Mucosa of stomach (tissue), 1 donor: ENCODE measurements at regions not wholly inside any gene's neighbourhood (a gene's known extent, or its start where the extent isn't known, plus 50 kb on each side); places are given as distances from the start of the nearest gene placed in this dataset.

Source experiments
- H3K27me3 ChIP-seq: one replicate; pipeline ENCODE4 v1.7.0; 2013; ENCODE audit warnings: mild to moderate bottlenecking, low read length; ENCODE audit not compliant: control insufficient read depth, insufficient read depth
- H3K36me3 ChIP-seq: one replicate; pipeline ENCODE4 v1.7.0; 2013; ENCODE audit warnings: low read length; ENCODE audit not compliant: control insufficient read depth, insufficient read depth
- H3K4me1 ChIP-seq: one replicate; pipeline ENCODE4 v1.7.0; 2013; ENCODE audit warnings: mild to moderate bottlenecking, low read length; ENCODE audit not compliant: control insufficient read depth, insufficient read depth
- H3K4me3 ChIP-seq: one replicate; pipeline ENCODE4 v1.7.0; 2013; ENCODE audit warnings: low read length
- H3K9ac ChIP-seq: one replicate; pipeline ENCODE4 v1.7.0; 2013; ENCODE audit warnings: mild to moderate bottlenecking, low read length, moderate library complexity
- H3K9me3 ChIP-seq: one replicate; pipeline ENCODE4 v1.7.0; 2013; ENCODE audit warnings: mild to moderate bottlenecking, low read length, moderate library complexity; ENCODE audit not compliant: control insufficient read depth
- donor health status: Pancreatic carcinoma.

DNA sequence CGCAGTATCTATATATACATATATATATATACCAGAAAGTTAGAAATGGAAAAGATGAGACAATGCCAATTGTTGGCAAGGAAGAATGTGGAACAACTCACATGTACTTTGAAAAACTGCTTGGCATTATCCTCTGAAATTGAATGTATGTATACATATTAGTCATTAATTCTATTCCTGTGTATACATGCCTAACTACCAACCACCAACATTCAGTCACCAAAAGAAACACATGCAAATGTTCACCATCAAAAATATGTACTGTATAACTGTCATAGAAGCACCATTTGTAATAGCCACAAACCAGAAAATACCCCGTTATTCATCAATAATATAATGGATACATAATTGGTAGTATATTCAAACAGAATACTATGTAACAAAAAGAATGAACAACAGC is 330.2 kb upstream of the GRAMD2B start:
- Histone ChIP-seq H3K4me1 (no peaks in the 10 kb centered on the region), H3K9me3 (no peaks in the 10 kb centered on the region), H3K9ac (no peak overlapping the region), H3K36me3 (no peaks in the 10 kb centered on the region), H3K27me3 (no peaks in the 10 kb centered on the region), H3K4me3 (no peak overlapping the region)

DNA sequence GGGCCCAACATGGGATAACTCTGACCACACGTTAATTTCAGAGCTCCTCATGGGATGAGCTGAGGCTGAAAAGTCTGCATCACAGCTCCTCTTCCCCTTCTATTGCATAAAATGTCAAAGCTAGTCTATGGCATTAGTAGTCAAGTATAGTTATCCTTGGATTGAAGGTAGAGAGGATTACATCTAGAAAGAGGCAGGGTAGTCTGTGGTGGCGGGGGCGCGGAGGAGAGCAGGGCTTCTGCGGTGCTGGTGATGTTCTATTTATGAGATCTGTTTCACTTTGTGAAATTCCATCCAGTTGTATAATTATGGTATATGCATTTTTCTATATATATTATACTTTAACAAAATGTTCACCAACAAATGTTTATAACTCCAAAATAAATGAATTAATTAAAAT is 329.5 kb upstream of the GRAMD2B start:
- H3K4me3 ChIP-seq: no peak overlapping the region
- H3K9me3 ChIP-seq: no peaks in the 10 kb centered on the region
- H3K27me3 ChIP-seq: no peaks in the 10 kb centered on the region
- no peaks in the 10 kb centered on the region for H3K4me1 ChIP-seq
- H3K36me3 ChIP-seq: no peaks in the 10 kb centered on the region
- no peak overlapping the region for H3K9ac ChIP-seq

DNA sequence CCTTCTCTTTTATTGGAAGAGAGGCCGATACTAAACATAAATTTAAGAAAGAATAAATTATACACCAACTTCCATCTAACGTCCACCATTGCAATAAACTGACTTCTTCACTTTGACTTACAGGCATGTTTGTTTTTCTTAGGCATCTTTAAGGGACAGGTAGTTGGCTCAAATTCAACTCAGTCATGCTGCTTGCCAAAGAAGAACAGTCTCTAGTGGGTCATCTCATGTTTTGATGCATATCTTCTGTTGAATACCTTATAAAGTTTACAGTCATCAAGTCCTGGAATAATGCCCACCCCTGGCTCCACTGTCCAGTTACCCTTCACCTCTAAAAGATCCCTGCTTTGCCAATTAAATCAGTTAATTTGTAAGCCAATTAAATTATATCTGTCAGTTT is 328.2 kb upstream of the GRAMD2B start:
- H3K36me3 ChIP-seq: no peaks in the 10 kb centered on the region

DNA sequence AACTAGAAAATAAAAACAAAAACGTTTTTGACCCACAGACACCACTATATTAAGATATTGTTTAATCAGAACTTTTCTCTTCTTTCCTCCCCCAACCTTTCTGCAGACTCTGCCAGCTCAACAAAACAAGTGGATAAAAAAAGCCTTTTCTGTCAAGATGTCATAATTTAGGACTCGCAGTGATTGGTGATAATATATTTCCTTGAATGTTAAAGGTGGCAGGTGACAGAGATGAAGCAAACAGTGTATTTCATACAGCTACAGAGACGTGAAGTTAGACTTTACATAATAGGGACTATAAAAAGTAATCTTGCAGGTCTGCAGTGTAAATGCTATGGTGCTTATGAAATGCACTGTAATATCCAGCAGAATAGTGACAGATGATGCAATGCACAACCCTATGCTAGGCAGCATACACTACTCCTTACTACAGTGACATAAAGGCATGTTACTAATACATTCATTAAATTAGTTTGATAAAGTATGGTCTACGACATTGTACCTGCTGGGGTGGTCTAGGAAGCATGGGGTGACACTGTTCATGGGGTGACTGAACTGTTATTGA is 326.7 kb upstream of the GRAMD2B start:
- Histone ChIP-seq H3K27me3 (no peaks in the 10 kb centered on the region), H3K36me3 (no peaks in the 10 kb centered on the region), H3K4me1 (no peaks in the 10 kb centered on the region), H3K4me3 (no peak overlapping the region), H3K9me3 (no peaks in the 10 kb centered on the region), H3K9ac (no peak overlapping the region)

More for the DNA sequence above, 328.2 kb upstream of the GRAMD2B start:
- Histone ChIP-seq H3K4me3 (no peak overlapping the region), H3K9ac (no peak overlapping the region), H3K4me1 (no peaks in the 10 kb centered on the region), H3K9me3 (no peaks in the 10 kb centered on the region), H3K27me3 (no peaks in the 10 kb centered on the region)

DNA sequence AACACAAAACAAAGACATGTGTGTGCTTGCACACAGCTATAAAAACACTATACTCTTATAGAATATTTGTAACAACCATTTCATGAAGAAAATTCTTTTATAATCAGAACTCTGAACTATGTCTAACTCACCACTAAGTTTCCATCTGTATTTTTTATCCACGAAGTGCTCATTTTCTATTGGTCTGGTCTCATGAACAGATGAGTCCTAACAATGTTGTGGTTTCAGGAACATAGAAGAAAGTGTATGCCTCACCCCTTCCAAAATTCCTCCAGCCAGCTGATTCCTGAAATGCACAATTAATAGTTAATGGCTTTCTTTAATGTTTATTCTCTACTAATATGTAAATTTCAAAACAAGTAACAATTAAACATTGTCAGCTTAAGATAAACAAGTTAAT is 325.3 kb upstream of the GRAMD2B start:
- Histone ChIP-seq H3K9me3 (no peaks in the 10 kb centered on the region), H3K9ac (no peak overlapping the region), H3K36me3 (no peaks in the 10 kb centered on the region), H3K27me3 (no peaks in the 10 kb centered on the region), H3K4me1 (no peaks in the 10 kb centered on the region), H3K4me3 (no peak overlapping the region)

DNA sequence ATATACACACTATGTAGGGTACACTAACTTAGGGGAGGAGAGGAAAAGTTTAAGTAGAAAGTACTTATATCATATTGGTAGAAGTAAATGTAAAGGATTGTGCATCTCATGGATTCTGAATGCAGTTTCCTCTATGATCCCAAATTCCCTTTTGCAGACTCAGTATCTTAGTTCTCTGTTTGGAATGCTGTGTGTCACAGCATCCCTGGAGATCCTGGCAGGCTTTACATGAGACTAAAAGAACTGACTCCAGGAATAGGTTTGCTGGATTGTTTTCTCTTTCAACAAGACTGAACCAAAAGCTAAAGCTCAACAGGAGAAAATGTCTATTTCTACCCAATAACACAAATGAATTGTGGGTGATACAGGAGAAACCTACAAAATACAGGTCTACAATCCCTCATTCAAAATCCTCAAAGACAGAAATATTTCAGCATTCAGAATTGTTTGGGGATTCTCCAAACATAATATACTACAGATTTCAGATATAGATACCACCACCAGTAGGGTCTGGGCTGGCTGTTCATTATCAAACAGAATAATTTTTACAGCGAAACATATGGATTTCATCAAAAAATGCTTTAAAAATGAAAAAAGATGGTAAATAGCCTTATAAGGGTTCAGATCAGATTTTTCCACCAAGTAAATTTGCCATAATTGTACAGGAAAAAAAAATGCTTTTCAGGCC is 324.7 kb upstream of the GRAMD2B start:
- Histone ChIP-seq H3K9ac (no peak overlapping the region), H3K4me1 (no peaks in the 10 kb centered on the region), H3K36me3 (no peaks in the 10 kb centered on the region), H3K9me3 (no peaks in the 10 kb centered on the region), H3K27me3 (no peaks in the 10 kb centered on the region), H3K4me3 (no peak overlapping the region)

DNA sequence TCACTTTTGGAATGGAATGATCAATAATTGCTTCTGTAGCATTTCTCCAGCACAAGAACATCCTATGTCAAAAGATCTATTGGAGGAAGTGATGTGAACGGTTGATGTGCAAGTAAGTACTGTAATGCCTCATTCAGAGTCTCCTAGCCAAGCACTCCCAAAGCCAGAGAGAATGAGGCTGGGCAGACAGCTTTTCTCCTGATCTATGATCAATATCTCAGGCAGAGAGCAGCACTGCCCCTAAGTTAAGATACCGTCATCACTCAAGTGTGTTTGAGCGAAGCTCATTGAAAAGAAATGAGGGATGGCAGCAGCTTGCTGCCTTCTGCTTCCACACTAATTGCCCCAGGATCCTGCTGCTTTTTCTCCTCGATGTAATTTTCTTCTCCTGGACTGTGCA is 324.1 kb upstream of the GRAMD2B start:
- H3K4me3 ChIP-seq: no peak overlapping the region
- no peaks in the 10 kb centered on the region for H3K4me1 ChIP-seq
- no peaks in the 10 kb centered on the region for H3K27me3 ChIP-seq

DNA sequence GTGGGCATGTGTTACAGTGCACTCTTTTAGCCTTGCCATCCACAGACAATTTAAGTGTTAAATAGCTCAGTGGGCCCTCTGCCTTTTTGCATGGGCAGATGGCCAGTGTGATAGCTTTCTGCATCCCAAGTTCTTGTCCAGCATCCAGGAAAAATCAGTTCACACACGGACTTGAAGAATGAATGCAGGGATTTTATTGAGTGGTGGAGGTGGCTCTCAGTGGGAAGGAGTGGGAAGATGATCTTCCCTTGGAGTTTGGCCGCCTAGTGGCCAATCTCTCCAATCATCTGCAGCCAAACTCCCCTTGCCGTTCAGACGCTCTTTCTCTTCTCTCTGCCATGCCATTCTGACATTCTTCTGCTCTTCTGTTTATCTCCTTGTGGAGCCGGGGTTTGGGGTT is 322.4 kb upstream of the GRAMD2B start:
- Histone ChIP-seq H3K36me3 (no peaks in the 10 kb centered on the region), H3K27me3 (no peaks in the 10 kb centered on the region), H3K4me1 (no peaks in the 10 kb centered on the region), H3K9ac (no peak overlapping the region), H3K9me3 (no peaks in the 10 kb centered on the region), H3K4me3 (no peak overlapping the region)

More for the DNA sequence above, 324.1 kb upstream of the GRAMD2B start:
- Histone ChIP-seq H3K9me3 (no peaks in the 10 kb centered on the region), H3K9ac (no peak overlapping the region), H3K36me3 (no peaks in the 10 kb centered on the region)

DNA sequence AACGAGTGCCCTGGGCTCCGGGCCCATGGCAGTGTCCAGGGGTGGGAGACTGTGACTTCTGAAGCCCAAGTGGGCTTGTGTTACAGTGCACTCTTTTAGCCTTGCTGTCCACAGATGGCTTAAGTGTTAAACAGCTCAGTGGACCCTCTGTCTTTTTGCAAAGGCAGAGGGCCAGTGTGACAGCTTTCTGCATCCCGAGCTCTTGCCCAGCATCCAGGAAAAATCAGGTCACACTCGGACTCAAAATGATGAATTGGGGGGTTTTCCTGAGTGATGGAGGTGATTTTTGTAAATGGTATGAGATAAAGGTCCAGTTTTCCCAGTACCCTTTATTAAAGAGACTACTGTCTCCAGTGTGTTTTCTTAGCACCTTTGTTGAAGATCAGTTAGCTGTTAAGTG is 321.3 kb upstream of the GRAMD2B start:
- H3K9me3 ChIP-seq: no peaks in the 10 kb centered on the region
- H3K9ac ChIP-seq: no peak overlapping the region
- no peaks in the 10 kb centered on the region for H3K4me1 ChIP-seq
- no peak overlapping the region for H3K4me3 ChIP-seq
- H3K36me3 ChIP-seq: no peaks in the 10 kb centered on the region
- H3K27me3 ChIP-seq: no peaks in the 10 kb centered on the region

DNA sequence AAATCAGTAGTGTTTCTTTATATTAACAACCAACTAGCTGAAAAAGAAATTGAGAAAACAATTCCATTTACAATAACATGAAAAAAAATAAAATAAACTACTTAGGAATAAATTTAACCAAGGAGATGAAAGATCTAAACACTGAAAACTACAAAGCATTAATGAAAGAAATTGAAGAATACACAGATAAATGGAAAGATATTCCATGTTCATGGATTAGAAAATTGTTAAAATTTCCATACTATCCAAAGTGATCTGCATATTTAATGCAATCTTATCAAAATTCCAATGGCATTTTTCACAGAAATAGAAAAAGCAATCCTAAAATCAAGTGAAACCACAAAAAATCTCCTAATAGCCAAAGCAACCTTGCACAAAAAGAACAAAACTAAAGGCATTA is 320.2 kb upstream of the GRAMD2B start:
- H3K4me1 ChIP-seq: no peaks in the 10 kb centered on the region

DNA sequence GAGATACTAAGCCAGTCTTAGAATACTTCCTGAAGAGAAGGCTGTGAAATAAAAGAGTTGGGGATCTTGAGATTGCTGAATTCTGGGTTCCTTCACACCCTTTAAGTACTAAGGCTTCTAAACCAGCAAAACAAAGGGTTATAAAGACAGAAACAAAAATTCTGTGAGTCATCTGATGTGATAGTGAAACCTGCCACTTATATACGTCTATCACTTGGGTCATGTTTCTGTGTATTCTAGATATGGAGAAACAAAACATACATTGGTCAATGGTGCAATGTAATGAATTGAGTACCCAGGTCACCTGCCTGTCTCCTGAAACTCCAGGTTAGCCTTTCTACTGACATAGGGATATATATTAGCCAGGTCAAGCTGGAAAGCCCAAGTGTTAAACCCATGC is 319.3 kb upstream of the GRAMD2B start:
- H3K36me3 ChIP-seq: no peaks in the 10 kb centered on the region
- no peak overlapping the region for H3K9ac ChIP-seq
- no peaks in the 10 kb centered on the region for H3K27me3 ChIP-seq
- no peak overlapping the region for H3K4me3 ChIP-seq
- no peaks in the 10 kb centered on the region for H3K4me1 ChIP-seq
- no peaks in the 10 kb centered on the region for H3K9me3 ChIP-seq

More for the DNA sequence above, 320.2 kb upstream of the GRAMD2B start:
- Histone ChIP-seq H3K4me3 (no peak overlapping the region), H3K27me3 (no peaks in the 10 kb centered on the region), H3K36me3 (no peaks in the 10 kb centered on the region), H3K9ac (no peak overlapping the region), H3K9me3 (no peaks in the 10 kb centered on the region)

DNA sequence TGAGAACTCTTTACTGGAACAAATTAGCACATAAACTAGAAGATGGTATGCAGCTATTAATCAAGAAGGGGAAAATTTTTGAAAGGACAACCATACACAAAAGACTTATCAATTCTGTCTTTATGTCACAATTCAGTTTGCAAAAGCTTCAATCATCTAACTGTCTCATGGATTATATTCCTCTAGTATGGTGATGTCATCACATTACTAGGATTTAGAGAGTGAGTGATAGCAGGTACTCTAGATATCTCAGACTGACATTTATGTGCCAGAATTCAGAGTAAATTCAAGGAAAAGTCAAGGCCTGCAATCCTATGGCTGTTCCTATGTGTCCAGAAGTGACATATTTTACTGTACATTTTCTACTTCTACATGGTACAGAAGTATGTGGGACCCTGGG is 318.9 kb upstream of the GRAMD2B start:
- Histone ChIP-seq H3K4me1 (no peaks in the 10 kb centered on the region), H3K9me3 (no peaks in the 10 kb centered on the region), H3K36me3 (no peaks in the 10 kb centered on the region), H3K27me3 (no peaks in the 10 kb centered on the region), H3K4me3 (no peak overlapping the region), H3K9ac (no peak overlapping the region)

DNA sequence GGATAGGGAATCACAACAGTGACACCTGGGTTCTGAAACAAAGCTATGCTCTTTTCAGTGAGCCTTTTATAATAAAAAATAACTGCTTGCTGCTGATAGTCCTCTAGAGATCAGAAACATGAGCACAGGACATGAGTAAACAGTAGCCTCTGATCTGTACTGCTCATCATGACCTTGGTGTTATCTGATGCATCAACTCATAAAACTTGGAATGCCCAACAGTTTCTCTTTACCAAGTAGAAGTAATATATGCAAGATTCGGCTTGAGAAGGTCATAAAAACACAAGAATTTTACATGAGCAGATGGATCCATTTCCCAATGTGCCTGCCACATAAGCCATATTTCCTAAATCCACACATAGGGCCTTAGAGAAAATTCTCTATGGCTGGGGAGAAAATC is 318.3 kb upstream of the GRAMD2B start:
- Histone ChIP-seq H3K27me3 (no peaks in the 10 kb centered on the region), H3K9ac (no peak overlapping the region), H3K4me1 (no peaks in the 10 kb centered on the region), H3K4me3 (no peak overlapping the region), H3K36me3 (no peaks in the 10 kb centered on the region), H3K9me3 (no peaks in the 10 kb centered on the region)
